Stimulated activated naive CD8-positive, alpha-beta T cell treated with anti-CD3 and anti-CD28 coated beads, Interleukin-15, amount 100 ng/mL, for 72 hours (primary cell): ENCODE measurements at regions not wholly inside any gene's neighbourhood (a gene's known extent, or its start where the extent isn't known, plus 50 kb on each side); places are given as distances from the start of the nearest gene placed in this dataset.

Source experiments
- ATAC-seq: fragments of 150-1000 bp; cut with Tn5 transposase; 2 replicates; pipeline ENCODE4 v1.10.0; 2021; ENCODE audit warnings: mild to moderate bottlenecking, moderate library complexity
- DNase-seq, 2 donors: peaks; one replicate each; pipeline ENCODE4 v3.0.0; 2021 to 2022
- H3K27ac Mint-ChIP-seq, 2 donors: one replicate each; pipeline ENCODE4 v1.8.0; 2022; ENCODE audit warnings: mild to moderate bottlenecking in 2 of 2, mixed read lengths in 2 of 2, moderate library complexity in 2 of 2
- H3K27me3 Mint-ChIP-seq: one replicate; pipeline ENCODE4 v1.8.0; 2022; ENCODE audit warnings: mixed read lengths
- H3K4me1 Mint-ChIP-seq: one replicate; pipeline ENCODE4 v1.8.0; 2022; ENCODE audit warnings: mild to moderate bottlenecking, mixed read lengths
- H3K4me3 Mint-ChIP-seq, 2 donors: one replicate each; pipeline ENCODE4 v1.8.0; 2022; ENCODE audit warnings: mild to moderate bottlenecking in 2 of 2, mixed read lengths in 2 of 2, moderate library complexity in 1 of 2
- H3K9me3 Mint-ChIP-seq, 2 donors: one replicate each; pipeline ENCODE4 v1.8.0; 2022; ENCODE audit warnings: mixed read lengths in 2 of 2

DNA sequence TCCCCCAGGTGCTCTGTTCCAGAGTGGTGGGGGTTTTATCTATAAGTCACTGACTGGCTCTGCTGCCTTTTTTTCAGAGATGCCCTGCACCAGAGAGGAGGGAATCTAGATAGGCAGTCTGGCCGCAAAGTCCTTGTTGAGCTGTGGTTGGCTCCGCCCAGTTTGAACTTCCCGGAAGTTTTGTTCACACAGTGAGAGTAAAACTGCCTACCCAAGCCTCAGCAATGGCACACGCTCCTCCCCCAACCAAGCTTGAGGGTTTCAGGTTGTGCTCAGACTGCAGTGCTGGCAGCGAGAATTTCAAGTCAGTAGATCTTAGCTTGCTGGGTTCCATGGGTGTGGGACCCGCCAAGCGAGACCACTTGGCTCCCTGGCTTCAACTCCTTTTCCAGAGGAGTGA is 1428.6 kb downstream of the MAT2B start:
- ATAC-seq = no peak
- Mint-ChIP-seq H3K9me3 (peaks cover 23 to 35% of the 10 kb centered on the region in 2 donors), H3K27me3 (no peaks in the 10 kb centered on the region), H3K4me3 (no peak overlapping the region), H3K27ac (no peak overlapping the region), H3K4me1 (no peaks in the 10 kb centered on the region)
- no peak for DNase-seq

DNA sequence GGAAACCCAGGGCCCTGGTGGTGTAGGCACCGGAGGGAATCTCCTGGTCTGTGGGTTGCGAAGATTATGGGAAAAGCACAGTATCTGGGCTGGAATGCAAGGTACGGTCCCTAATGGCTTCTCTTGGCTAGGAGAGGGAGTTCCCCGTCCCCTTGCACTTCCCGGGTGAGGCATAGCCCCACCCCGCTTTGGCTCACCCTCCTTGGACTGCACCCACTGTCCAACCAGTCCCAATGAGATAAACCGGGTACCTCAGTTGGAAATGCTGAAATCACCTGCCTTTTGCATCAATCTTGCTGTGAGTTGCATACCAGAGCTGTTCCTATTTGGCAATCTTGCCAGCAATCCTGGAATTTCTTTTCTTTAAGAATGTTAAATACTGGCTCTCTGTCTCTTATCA is 1429.1 kb downstream of the MAT2B start:
- ATAC-seq (no peak), DNase-seq (no peak)
- Mint-ChIP-seq H3K4me1 (no peaks in the 10 kb centered on the region), H3K9me3 (peaks cover 23 to 35% of the 10 kb centered on the region in 2 donors), H3K27me3 (no peaks in the 10 kb centered on the region), H3K4me3 (no peak overlapping the region), H3K27ac (no peak overlapping the region)

DNA sequence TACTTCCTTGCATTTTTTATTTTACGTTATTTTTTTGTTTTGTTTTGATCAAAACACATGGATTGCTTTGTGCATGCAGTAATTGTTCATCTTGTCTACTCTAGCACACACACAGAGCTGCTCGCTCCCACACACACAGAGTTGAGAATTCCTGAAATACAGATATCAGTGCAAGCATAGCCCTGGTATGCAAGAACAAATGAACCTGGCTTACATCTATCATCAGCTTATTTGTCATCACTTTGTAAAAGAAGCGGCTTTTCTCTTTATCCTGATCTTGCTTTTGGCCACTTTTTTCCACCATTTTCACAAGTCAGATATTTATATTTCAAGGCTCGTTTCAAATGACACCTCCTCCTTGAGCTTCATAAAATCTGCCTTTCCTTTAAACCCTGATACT is 1435.7 kb downstream of the MAT2B start:
- Mint-ChIP-seq H3K27ac (no peak overlapping the region), H3K4me3 (no peak overlapping the region), H3K9me3 (peaks cover 0 to 5% of the 10 kb centered on the region in 2 donors), H3K4me1 (no peaks in the 10 kb centered on the region), H3K27me3 (no peaks in the 10 kb centered on the region)
- ATAC-seq (no peak), DNase-seq (no peak)

DNA sequence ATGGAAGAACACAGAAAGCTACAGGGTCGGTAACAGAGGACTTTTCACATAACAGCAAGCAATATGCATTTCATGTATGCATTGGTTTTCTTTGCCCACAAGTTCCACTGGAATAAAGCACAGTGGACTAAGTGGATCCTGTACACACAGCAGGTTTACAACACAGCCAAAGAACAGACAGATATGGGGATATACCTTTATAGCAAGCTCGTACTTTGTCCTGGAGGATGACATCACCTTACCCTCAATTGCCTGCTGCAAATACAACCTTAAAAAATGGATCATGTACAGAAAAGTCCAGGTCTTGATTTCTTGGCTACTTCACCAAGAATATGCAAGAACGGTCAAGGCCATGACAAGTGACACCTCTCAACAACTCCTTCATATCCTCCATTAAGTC is 1445.5 kb downstream of the MAT2B start:
- no peaks in the 10 kb centered on the region for H3K4me1 Mint-ChIP-seq
- H3K9me3 Mint-ChIP-seq = peaks cover 0 to 7% of the 10 kb centered on the region in 2 donors
- no peak for DNase-seq
- H3K27me3 Mint-ChIP-seq = no peaks in the 10 kb centered on the region
- H3K4me3 Mint-ChIP-seq = no peak overlapping the region
- ATAC-seq = no peak
- H3K27ac Mint-ChIP-seq = no peak overlapping the region

DNA sequence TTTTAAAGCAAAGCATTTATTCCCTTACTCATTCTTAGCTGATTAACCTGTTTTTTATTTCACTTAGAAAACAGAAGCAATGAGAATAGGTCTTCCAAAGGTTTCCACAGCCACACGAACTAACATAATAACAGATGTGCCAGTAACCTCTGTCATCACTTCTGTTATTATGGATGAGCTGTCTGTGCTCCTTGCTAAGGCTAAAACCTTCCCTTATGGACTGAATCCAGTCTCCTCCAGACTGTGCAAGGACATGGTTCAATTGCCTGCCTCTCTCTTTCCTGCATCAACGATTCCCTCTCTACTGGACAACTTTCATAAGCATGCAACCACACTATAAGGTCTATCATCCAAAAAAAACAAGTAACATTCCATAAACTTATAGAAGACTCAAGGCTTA is 1446.2 kb downstream of the MAT2B start:
- H3K9me3 Mint-ChIP-seq = peaks cover 0 to 7% of the 10 kb centered on the region in 2 donors
- H3K4me1 Mint-ChIP-seq = no peaks in the 10 kb centered on the region
- no peak overlapping the region for H3K4me3 Mint-ChIP-seq
- H3K27me3 Mint-ChIP-seq = no peaks in the 10 kb centered on the region
- no peak overlapping the region for H3K27ac Mint-ChIP-seq
- no peak for DNase-seq
- no peak for ATAC-seq

DNA sequence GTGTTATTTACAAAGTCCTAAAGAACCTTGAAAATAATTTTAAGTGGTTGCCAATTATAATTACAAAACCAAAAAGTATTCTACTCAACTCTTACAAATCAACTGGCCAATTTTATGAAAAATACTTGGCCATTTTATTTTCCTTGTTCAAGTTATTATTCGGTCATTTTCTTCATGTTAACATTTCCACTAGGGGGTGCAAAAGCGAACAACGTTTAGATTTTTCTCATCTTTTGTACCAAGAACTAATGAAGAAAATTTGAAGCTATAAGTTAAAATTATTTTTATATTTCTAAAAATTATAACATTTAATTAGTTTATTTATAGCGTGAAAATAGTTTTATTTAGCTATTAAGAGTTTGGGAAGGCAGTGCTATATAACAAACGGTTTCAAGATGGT is 1453.3 kb downstream of the MAT2B start:
- Mint-ChIP-seq H3K27me3 (no peaks in the 10 kb centered on the region), H3K27ac (no peak overlapping the region), H3K9me3 (peaks cover 0 to 7% of the 10 kb centered on the region in 2 donors), H3K4me3 (no peak overlapping the region), H3K4me1 (no peaks in the 10 kb centered on the region)
- ATAC-seq (no peak), DNase-seq (no peak)

DNA sequence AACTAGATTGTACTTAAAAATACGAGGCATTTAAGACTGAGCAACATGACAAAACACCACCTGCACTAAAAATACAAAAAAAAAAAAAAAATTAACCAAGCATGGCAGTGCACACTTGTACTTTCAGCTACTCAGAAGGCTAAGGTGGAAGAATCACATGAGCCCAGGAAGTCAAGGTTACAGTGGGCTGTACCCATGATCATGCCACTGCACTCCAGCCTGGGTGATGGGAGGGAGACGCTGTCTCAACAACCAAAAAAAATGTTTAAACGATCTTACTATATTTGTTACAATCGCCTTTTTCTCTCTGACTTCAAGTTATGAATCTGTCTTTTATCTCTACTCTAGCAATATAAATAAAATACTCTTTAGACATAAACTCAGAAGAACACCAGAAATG is 1454.3 kb downstream of the MAT2B start:
- DNase-seq (no peak), ATAC-seq (no peak)
- Mint-ChIP-seq H3K27ac (no peak overlapping the region), H3K4me3 (no peak overlapping the region), H3K27me3 (no peaks in the 10 kb centered on the region), H3K9me3 (peaks cover 0 to 7% of the 10 kb centered on the region in 2 donors), H3K4me1 (no peaks in the 10 kb centered on the region)

DNA sequence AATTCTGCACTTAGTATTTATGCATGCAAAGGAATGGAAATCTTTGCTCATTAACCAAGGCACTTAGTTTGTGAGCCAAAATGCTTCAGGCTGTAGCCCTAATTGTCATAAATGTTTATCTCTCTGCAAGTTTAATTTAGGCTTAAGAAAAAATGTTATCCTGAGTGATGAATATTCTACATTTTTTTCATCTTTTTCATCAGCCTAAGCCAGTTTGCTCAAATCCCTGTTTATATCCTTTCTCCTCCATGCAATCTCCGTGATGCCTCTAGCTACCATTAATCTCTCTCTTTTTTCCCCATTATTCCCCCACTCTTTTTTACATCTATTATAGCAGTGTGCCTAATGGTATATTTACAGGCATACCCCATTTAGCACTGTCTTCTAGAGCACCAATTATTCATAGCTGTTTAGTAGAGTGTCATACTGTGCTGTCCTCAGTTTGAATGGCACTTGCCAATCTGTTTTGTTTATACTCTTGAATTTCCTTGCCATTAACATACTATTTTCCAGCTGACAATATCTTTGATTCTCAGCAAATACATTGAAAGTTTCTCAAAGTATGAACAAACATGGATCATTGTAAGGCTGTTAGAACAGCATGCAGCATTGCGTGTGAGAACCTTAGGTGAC is 1457.0 kb downstream of the MAT2B start:
- DNase-seq (no peak), ATAC-seq (no peak)
- Mint-ChIP-seq H3K4me3 (no peak overlapping the region), H3K4me1 (no peaks in the 10 kb centered on the region), H3K27me3 (no peaks in the 10 kb centered on the region), H3K27ac (no peak overlapping the region), H3K9me3 (peaks cover 0 to under 1% of the 10 kb centered on the region in 2 donors)

DNA sequence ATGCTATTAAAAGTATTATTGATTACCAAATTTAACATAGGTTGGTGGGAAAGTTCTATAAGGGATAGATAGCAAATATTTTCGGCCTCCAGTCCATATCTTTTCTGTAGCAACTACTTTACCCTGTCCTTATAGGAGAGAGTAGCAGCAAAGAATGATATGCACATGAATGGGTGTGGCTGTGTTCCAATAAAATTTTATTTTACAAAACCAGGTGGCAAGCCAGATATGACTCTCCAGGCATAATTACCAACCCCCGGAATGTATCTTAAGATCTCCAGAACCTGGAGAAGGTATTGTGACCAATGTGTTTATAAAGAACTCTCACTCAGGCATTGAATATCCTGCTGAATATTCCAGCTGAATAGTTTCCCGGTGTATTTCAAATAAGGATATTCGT is 1461.2 kb downstream of the MAT2B start:
- no peaks in the 10 kb centered on the region for H3K4me1 Mint-ChIP-seq
- no peaks in the 10 kb centered on the region for H3K27me3 Mint-ChIP-seq
- H3K4me3 Mint-ChIP-seq = no peak overlapping the region
- H3K9me3 Mint-ChIP-seq = no peaks in the 10 kb centered on the region
- DNase-seq (no peak), ATAC-seq (no peak)
- H3K27ac Mint-ChIP-seq = no peak overlapping the region

DNA sequence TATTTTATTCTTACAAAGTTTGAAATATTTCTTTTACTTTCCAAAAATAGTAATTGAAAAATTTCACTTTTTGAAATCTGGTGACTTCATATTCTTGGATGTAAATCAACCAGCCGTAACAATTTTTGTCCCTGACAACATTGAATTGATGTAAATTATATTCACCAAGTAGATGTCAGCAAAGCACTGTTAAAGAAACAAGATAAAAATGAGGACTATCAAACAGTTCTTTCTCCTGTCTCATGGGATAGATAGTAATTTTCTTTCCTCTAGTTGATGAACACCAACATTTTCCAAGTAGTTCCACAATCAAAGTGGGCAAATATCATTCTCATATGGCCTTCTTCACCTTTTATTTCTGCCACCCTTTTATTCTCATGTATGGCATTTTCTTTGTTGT is 1461.9 kb downstream of the MAT2B start:
- Mint-ChIP-seq H3K4me1 (no peaks in the 10 kb centered on the region), H3K9me3 (no peaks in the 10 kb centered on the region), H3K4me3 (no peak overlapping the region), H3K27ac (no peak overlapping the region), H3K27me3 (no peaks in the 10 kb centered on the region)
- no peak for DNase-seq
- ATAC-seq = no peak

DNA sequence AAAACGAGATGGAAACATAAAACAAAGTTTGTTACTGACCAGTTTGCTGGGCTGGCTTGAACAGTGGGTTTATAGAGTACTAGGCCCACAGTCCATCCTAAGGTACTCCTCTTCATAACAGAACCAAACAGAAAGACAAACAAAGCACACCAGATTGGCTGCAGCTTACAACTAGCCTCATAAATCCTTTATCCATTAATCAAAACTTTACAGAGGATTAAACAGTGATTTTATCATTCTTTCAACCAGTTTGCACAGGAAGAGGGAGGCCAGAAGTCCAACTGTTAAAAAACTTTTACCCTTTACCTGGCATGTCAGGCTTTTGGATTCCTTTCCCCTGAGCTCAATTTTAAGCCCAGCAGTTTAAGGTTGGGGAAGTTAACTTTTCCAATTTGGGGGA is 1467.6 kb downstream of the MAT2B start:
- Mint-ChIP-seq H3K9me3 (peaks cover 18 to 32% of the 10 kb centered on the region in 2 donors), H3K4me3 (no peak overlapping the region), H3K27ac (no peak overlapping the region), H3K4me1 (no peaks in the 10 kb centered on the region), H3K27me3 (no peaks in the 10 kb centered on the region)
- DNase-seq = no peak
- ATAC-seq = no peak

DNA sequence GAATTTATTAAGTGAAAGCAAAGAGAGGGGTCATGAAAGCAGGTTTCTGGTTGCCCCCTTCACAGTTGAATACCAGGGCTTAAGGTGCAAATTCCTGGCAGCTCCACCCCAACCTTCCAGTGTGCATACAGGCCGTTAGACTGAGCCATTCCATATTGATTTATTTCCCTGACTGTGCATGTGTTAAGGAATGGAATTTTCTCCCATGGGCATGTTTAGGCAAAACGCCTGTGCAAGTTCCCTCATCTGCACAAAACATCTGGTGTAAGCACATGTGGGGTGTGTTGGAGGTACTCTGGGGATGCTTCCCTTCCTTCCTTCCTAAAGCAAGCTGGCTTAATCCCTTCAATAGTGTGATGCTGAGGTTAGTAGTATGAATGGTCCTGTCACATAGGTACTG is 1470.6 kb downstream of the MAT2B start:
- H3K27me3 Mint-ChIP-seq = no peaks in the 10 kb centered on the region
- ATAC-seq (no peak), DNase-seq (no peak)
- H3K27ac Mint-ChIP-seq = no peak overlapping the region
- no peak overlapping the region for H3K4me3 Mint-ChIP-seq
- peaks cover 19 to 46% of the 10 kb centered on the region in 2 donors for H3K9me3 Mint-ChIP-seq
- no peaks in the 10 kb centered on the region for H3K4me1 Mint-ChIP-seq

DNA sequence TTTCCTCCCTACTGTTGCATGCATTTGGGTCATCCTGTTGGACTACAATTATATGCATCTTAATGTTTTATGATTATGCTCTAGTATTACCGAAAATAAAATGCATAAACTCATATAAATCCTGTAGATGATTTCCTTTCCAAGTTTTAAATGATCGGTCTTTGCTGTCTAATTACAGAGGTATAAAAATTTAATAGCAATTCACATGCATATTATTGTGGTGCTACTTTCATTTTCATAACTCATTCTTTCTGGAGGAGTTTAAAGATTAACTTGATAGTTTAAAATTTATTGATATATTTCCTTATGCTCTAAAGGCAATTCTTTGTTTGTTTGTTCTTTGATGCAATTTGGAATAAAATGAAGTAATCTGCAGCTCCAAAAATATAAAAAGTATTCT is 1475.1 kb downstream of the MAT2B start:
- DNase-seq (no peak), ATAC-seq (no peak)
- no peak overlapping the region for H3K4me3 Mint-ChIP-seq
- H3K27me3 Mint-ChIP-seq = no peaks in the 10 kb centered on the region
- no peak overlapping the region for H3K27ac Mint-ChIP-seq
- no peaks in the 10 kb centered on the region for H3K4me1 Mint-ChIP-seq
- peaks cover 10 to 27% of the 10 kb centered on the region in 2 donors for H3K9me3 Mint-ChIP-seq

DNA sequence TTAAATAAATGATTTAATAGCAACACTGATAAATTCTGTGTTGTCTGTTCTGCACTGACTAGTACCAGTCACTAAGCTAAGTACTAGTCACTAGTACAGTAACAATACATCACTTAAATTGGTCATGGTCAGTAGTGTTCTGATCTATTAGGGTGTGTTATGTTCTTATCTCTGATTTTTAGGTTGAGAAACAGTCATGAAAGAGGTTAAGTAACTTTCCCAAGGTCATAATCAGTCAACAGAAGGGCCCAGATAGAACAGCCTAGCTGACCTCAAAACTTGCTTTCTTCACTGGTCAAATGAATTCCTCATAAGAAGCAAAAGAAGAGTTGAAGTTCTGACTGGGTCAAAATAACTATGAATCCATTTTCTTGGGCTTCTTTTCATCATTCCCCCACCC is 1492.7 kb downstream of the MAT2B start:
- no peaks in the 10 kb centered on the region for H3K4me1 Mint-ChIP-seq
- H3K4me3 Mint-ChIP-seq = no peak overlapping the region
- H3K9me3 Mint-ChIP-seq = peaks cover 13 to 14% of the 10 kb centered on the region in 2 donors
- no peak overlapping the region for H3K27ac Mint-ChIP-seq
- H3K27me3 Mint-ChIP-seq = no peaks in the 10 kb centered on the region
- ATAC-seq = no peak
- DNase-seq = no peak

DNA sequence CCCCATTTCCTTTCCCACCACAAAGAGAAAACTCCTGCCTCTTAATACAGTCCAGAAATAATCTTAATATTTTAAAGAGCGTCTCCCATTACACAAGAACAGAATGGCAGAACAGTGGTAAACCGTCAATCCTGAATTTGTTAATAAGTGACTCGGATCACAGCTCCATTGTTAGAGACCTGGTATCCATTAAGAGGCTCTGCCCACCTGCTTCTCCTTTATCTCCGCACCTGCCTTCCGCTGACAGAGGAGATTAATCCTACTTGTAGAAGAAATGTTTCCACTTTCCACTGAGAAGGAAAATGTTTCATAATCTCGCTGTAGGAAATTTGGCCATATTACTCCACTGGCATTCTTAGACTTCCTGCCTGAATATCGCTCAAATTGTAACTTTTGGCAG is 1493.2 kb downstream of the MAT2B start:
- H3K27me3 Mint-ChIP-seq = no peaks in the 10 kb centered on the region
- peaks cover 9 to 10% of the 10 kb centered on the region in 2 donors for H3K9me3 Mint-ChIP-seq
- H3K4me3 Mint-ChIP-seq = no peak overlapping the region
- no peak for DNase-seq
- no peaks in the 10 kb centered on the region for H3K4me1 Mint-ChIP-seq
- no peak overlapping the region for H3K27ac Mint-ChIP-seq
- ATAC-seq = no peak

DNA sequence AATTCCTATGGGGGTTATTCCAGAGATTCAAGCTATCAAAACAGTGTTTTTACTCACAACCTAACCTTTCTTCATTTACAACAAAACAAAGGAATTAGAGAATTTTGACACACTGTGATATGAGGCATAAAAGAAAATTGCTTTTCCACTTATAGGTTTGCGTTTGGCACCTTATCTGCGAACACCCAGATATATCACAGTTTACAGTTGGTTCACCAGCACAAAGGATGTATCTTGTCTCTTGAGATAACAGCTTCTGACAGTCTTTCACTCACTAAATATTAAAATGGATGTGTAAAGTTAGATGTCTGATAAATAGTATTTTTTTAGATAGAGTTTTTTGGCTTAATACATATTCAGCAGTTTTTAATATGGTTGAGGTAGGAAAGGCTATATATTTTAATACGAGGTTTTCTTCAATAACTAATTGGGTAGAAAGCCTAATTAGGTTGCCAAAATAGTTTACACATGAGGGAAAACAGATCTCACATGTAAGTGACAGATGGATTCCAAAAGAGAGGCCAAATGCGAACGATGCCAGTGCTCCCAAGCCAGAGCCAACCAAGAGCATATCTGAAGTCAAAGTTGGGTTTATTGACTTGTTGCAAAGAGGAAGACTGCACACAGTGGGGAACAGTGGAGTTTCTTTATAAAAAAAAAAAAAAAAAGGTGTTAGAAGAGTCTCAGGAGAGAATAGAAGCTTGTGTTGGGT is 1495.2 kb downstream of the MAT2B start:
- H3K27me3 Mint-ChIP-seq = no peaks in the 10 kb centered on the region
- ATAC-seq (no peak), DNase-seq (no peak)
- H3K9me3 Mint-ChIP-seq = peaks cover 4% of the 10 kb centered on the region in 2 donors
- no peak overlapping the region for H3K27ac Mint-ChIP-seq
- no peaks in the 10 kb centered on the region for H3K4me1 Mint-ChIP-seq
- H3K4me3 Mint-ChIP-seq = no peak overlapping the region

DNA sequence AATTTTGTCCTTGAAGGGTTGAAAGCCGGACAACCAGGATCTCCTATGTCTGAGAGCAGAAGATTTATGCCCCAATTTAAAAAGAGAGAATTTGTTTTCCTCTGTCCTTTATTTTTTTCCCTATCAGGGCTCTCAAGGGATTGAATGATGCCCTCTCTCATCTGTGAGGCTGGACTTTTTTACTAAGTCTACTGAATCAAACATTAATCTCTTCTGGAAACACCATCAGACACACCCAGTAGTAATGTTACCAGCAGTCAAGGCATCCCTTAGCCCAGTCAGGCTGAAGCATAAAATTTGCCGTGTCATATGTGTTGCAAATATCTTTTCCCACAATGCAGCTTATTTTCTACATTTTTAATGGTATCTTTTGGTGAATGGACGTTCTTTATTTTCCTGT is 1497.9 kb downstream of the MAT2B start:
- DNase-seq (no peak), ATAC-seq (no peak)
- no peak overlapping the region for H3K4me3 Mint-ChIP-seq
- H3K27me3 Mint-ChIP-seq = no peaks in the 10 kb centered on the region
- H3K27ac Mint-ChIP-seq = no peak overlapping the region
- H3K9me3 Mint-ChIP-seq = peaks cover 0 to 7% of the 10 kb centered on the region in 2 donors
- H3K4me1 Mint-ChIP-seq = no peaks in the 10 kb centered on the region
